ENCODE measurements at regions not wholly inside any gene's neighbourhood (a gene's known extent, or its start where the extent isn't known, plus 50 kb on each side); places are given as distances from the start of the nearest gene placed in this dataset.
"Not testable (repeated sequence)": the region's sequence is repeated elsewhere in the genome, so short reads cannot be mapped to it uniquely, and the experiment has no call there.

DNA sequence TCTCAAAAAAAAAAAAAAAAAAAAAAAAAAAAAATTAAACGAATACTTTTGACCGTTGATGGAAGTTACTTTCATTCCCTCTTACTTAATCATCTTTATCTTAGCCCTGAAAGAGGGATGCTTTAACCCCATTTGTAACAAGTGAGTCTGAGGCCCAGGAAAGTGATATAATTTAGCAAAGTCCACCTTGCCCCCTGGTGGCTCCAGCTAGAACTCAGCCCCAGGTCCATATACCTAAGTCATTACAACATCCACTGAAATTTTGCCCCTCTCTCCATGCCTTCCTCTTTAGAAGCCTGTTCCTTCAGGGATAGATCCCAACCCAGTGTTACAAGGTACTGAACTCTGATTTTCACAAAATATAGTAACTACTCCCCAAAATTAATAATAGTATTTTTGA is 116.3 kb upstream of the KRTAP5-11 start:
- H3K27ac ChIP-seq (ENCODE audit: low read depth in 2 of 2, low read length in 1 of 2); H3K9me3 ChIP-seq (ENCODE audit: control insufficient read depth in 2 of 2, insufficient read depth in 1 of 2, low read depth in 1 of 2, low read length in 1 of 2); H3K4me1 ChIP-seq (ENCODE audit: control insufficient read depth in 2 of 2, insufficient read depth in 2 of 2, low read length in 1 of 2); H3K36me3 ChIP-seq (ENCODE audit: control insufficient read depth in 2 of 2, insufficient read depth in 2 of 2, low read length in 1 of 2); H3K27me3 ChIP-seq (ENCODE audit: control insufficient read depth in 1 of 2, insufficient read depth in 2 of 2, low read length in 2 of 2); H3K4me3 ChIP-seq (ENCODE audit: low read depth in 1 of 2, low read length in 2 of 2): not testable (repeated sequence)
- WGBS, 2 donors = 80 to 92% methylated on average over 1 to 2 of the region's 2 CpGs

DNA sequence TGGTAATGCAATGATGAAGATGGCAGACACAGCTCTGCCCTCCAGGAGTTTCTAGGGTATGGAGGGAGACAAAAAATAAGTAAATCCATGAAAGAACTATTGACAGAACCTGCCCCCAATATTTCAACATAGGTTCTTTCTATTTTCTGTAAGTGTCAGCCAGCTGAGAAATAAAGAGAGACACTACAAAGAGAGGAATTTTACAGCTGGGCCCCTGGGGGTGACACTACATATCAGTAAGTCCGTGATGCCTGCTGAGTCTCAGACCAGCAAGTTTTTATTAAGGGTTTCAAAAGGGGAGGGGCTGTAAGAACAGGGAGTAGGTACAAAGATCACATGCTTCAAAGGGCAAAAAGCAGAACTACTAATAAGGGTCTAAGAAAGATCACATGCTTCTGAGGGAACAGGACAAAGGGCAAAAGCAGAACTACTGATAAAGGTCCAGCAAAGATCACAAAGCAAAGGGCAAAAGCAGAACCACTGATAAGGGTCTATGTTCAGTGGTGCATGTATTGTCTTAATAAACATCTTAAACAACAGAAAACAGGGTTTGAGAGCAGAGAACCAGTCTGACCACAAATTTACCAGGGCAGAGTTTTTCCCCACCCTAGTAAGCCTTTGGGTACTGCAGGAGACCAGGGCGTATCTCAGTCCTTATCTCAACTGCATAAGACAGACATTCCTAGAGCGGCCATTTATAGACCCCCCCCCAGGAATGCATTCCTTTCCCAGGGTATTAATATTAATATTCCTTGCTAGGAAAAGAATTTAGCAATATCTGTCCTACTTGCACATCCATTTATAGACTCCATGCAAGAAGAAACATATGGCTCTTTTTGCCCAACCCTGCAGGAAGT is 119.0 kb upstream of the KRTAP5-11 start:
- WGBS, 2 donors = 49 to 70% methylated on average over 3 of the region's 3 CpGs
- H3K27me3 ChIP-seq (ENCODE audit: control insufficient read depth in 1 of 2, insufficient read depth in 2 of 2, low read length in 2 of 2); H3K27ac ChIP-seq (ENCODE audit: low read depth in 2 of 2, low read length in 1 of 2); H3K36me3 ChIP-seq (ENCODE audit: control insufficient read depth in 2 of 2, insufficient read depth in 2 of 2, low read length in 1 of 2); H3K4me1 ChIP-seq (ENCODE audit: control insufficient read depth in 2 of 2, insufficient read depth in 2 of 2, low read length in 1 of 2); H3K9me3 ChIP-seq (ENCODE audit: control insufficient read depth in 2 of 2, insufficient read depth in 1 of 2, low read depth in 1 of 2, low read length in 1 of 2); H3K4me3 ChIP-seq (ENCODE audit: low read depth in 1 of 2, low read length in 2 of 2): not testable (repeated sequence)

DNA sequence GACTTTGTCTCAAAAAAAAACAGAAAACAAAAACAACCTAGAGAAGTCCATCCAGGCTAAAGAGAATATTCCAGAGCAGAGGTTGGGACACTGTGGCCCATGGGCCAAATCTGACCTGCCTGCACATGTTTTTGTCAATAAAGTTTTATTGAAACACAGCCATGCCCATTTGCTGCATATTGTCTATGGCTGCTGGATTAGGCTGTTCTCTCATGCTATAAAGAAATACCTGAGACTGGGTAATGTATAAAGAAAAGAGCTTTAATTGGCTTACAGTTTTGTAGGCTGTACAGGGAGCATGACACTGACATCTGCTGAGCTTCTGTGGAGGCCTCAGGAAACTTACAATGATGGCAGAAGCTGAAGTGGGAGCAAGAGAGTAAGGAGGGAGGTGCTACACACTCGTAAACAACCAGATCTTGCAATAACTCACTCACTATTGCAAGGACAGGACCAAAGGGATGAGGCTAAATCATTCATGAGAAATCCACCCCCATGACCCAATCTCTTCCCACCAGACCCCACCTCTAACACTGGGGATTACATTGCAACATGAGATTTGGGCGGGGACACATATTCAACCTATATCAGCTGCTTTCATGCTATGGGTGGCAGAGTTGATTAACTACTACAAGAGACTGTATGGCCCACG is 122.5 kb upstream of the KRTAP5-11 start:
- H3K36me3 ChIP-seq (ENCODE audit: control insufficient read depth in 2 of 2, insufficient read depth in 2 of 2, low read length in 1 of 2); H3K4me1 ChIP-seq (ENCODE audit: control insufficient read depth in 2 of 2, insufficient read depth in 2 of 2, low read length in 1 of 2); H3K27me3 ChIP-seq (ENCODE audit: control insufficient read depth in 1 of 2, insufficient read depth in 2 of 2, low read length in 2 of 2); H3K9me3 ChIP-seq (ENCODE audit: control insufficient read depth in 2 of 2, insufficient read depth in 1 of 2, low read depth in 1 of 2, low read length in 1 of 2); H3K4me3 ChIP-seq (ENCODE audit: low read depth in 1 of 2, low read length in 2 of 2); H3K27ac ChIP-seq (ENCODE audit: low read depth in 2 of 2, low read length in 1 of 2): not testable (repeated sequence)
- WGBS, 2 donors = 68 to 84% methylated on average over 2 of the region's 3 CpGs

DNA sequence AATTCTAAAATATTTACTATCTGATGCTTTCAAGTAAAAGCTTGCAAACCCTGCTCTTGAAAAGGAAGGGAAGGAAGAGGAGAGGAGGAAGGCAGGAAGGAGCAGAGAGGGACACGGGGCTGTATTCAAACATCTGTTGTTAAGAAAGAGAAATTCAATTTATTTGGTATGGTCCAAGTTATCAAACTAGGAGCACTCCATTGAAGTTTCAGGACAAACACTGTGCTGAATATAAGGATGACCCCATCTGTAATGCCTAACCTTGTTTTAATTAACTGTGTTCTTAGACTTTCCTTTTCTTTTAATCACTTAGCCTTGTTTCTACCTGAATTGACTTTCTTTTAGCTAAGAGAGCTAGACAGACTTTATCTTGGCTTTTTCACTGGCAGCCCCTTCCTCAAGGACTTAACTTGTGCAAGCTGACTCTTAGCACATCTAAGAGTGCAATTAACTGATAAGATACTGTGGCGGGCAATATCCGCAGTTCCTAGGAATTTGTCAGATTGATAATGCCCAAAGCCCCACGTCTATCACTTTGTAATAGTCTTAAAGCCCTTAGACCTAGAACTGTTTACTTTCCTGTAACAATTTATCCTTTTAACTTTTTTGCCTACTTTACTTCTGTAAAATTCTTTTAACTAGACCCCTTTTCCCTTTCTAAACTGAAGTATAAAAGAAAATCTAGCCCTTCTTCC is 123.2 kb upstream of the KRTAP5-11 start:
- H3K27me3 ChIP-seq (ENCODE audit: control insufficient read depth in 1 of 2, insufficient read depth in 2 of 2, low read length in 2 of 2); H3K9me3 ChIP-seq (ENCODE audit: control insufficient read depth in 2 of 2, insufficient read depth in 1 of 2, low read depth in 1 of 2, low read length in 1 of 2); H3K27ac ChIP-seq (ENCODE audit: low read depth in 2 of 2, low read length in 1 of 2); H3K36me3 ChIP-seq (ENCODE audit: control insufficient read depth in 2 of 2, insufficient read depth in 2 of 2, low read length in 1 of 2); H3K4me3 ChIP-seq (ENCODE audit: low read depth in 1 of 2, low read length in 2 of 2); H3K4me1 ChIP-seq (ENCODE audit: control insufficient read depth in 2 of 2, insufficient read depth in 2 of 2, low read length in 1 of 2): not testable (repeated sequence)
- WGBS, 2 donors = 54 to 73% methylated on average over 3 to 4 of the region's 4 CpGs

DNA sequence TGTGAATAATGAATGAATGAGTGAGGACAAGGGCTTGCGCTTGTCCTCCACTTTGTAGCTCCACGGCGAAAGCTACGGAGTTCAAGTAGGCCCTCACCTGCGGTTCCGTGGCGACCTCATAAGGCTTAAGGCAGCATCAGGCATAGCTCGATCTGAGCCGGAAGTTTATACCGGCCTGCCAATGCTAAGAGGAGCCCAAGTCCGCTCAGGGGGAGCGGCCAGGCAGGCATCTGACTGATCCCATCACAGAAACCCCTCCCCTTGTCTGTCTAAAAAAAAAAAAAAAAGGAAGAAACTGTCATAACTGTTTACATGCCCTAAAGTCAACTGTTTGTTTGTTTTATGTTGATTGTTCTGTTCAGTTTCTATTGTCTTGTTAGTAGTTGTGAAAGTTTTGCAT is 124.4 kb upstream of the KRTAP5-11 start:
- H3K27me3 ChIP-seq (ENCODE audit: control insufficient read depth in 1 of 2, insufficient read depth in 2 of 2, low read length in 2 of 2); H3K9me3 ChIP-seq (ENCODE audit: control insufficient read depth in 2 of 2, insufficient read depth in 1 of 2, low read depth in 1 of 2, low read length in 1 of 2); H3K4me1 ChIP-seq (ENCODE audit: control insufficient read depth in 2 of 2, insufficient read depth in 2 of 2, low read length in 1 of 2); H3K27ac ChIP-seq (ENCODE audit: low read depth in 2 of 2, low read length in 1 of 2); H3K36me3 ChIP-seq (ENCODE audit: control insufficient read depth in 2 of 2, insufficient read depth in 2 of 2, low read length in 1 of 2); H3K4me3 ChIP-seq (ENCODE audit: low read depth in 1 of 2, low read length in 2 of 2): not testable (repeated sequence)
- WGBS, 2 donors = 86 to 91% methylated on average over 12 of the region's 12 CpGs

DNA sequence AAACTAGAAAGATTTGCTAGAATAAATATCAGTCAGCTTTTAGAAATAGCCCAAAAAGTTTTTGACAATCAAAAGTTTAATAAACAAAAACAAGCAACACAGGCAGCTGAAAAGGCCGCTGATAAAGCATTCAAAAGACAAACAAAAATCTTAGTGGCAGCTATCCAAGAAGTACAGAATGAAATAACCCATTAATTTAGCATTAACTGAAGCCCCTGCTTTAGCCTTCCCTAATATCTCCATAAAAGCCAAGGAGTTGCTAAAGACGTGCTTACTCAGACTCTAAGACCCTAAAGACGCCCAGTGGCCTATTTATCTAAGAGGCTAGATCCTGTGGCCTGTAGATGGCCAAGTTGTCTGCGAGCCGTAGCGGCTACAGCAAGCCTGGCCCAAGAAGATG is 123.5 kb upstream of the DEFB108B start:
- not testable (repeated sequence) for H3K9me3 ChIP-seq (ENCODE audit: control insufficient read depth in 2 of 2, insufficient read depth in 1 of 2, low read depth in 1 of 2, low read length in 1 of 2); H3K27ac ChIP-seq (ENCODE audit: low read depth in 2 of 2, low read length in 1 of 2); H3K4me1 ChIP-seq (ENCODE audit: control insufficient read depth in 2 of 2, insufficient read depth in 2 of 2, low read length in 1 of 2); H3K36me3 ChIP-seq (ENCODE audit: control insufficient read depth in 2 of 2, insufficient read depth in 2 of 2, low read length in 1 of 2); H3K4me3 ChIP-seq (ENCODE audit: low read depth in 1 of 2, low read length in 2 of 2); H3K27me3 ChIP-seq (ENCODE audit: control insufficient read depth in 1 of 2, insufficient read depth in 2 of 2, low read length in 2 of 2)
- 63 to 74% methylated on average over 6 of the region's 6 CpGs for WGBS, 2 donors

DNA sequence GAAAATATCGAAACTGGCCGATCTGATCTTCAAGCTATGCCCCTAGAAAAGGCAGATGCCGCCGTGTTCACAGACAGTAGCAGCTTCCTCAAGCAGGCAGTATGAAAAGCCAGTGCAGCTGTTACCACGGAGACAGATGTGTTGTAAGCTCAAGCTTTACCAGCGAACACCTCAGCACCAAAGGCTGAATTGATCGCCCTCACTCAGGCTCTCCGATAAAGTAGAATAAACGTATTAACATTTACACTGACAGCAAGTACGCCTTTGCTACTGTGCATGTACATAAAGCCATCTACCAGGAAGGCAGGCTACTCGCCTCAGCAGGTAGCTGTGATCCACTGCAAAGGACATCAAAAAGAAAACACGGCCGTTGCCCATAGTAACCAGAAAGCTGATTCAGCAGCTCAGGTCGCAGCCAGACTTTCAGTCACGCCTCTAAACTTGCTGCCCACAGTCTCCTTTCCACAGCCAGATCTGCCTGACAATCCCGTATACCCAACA is 122.8 kb upstream of the DEFB108B start:
- H3K4me3 ChIP-seq (ENCODE audit: low read depth in 1 of 2, low read length in 2 of 2); H3K9me3 ChIP-seq (ENCODE audit: control insufficient read depth in 2 of 2, insufficient read depth in 1 of 2, low read depth in 1 of 2, low read length in 1 of 2); H3K27ac ChIP-seq (ENCODE audit: low read depth in 2 of 2, low read length in 1 of 2); H3K4me1 ChIP-seq (ENCODE audit: control insufficient read depth in 2 of 2, insufficient read depth in 2 of 2, low read length in 1 of 2); H3K36me3 ChIP-seq (ENCODE audit: control insufficient read depth in 2 of 2, insufficient read depth in 2 of 2, low read length in 1 of 2); H3K27me3 ChIP-seq (ENCODE audit: control insufficient read depth in 1 of 2, insufficient read depth in 2 of 2, low read length in 2 of 2): not testable (repeated sequence)
- WGBS, 2 donors = 19 to 20% methylated on average over 16 of the region's 16 CpGs

DNA sequence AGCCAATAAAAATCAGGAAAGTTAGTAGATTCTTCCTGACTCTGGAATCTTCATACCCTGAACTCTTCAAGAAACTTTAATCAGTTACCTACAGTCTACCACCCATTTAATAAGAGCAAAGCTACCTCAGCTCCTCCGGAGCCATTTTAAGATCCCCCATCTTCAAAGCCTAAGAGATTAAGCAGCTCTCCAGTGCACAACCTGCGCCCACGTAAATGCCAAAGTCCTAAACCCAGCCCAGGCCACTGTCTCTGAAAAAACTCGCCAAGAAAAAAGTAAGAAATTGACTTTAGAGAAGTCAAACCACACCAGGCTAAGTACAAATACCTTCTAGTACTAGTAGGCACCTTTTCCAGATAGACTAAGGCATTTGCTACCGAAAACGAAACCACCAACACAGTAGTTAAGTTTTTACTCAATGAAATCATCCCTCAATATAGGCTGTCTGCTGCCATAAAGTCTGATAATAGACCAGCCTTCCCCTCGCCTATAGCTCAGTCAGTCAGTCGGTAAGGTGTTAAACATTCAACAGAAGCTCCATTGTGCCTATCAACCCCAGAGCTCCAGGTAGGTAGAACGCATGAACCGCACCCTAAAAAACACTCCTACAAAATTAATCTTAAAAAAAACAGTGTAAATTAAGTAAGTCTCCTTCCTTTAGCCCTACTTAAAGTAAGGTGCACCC is 122.2 kb upstream of the DEFB108B start:
- H3K36me3 ChIP-seq (ENCODE audit: control insufficient read depth in 2 of 2, insufficient read depth in 2 of 2, low read length in 1 of 2); H3K4me1 ChIP-seq (ENCODE audit: control insufficient read depth in 2 of 2, insufficient read depth in 2 of 2, low read length in 1 of 2); H3K27ac ChIP-seq (ENCODE audit: low read depth in 2 of 2, low read length in 1 of 2); H3K27me3 ChIP-seq (ENCODE audit: control insufficient read depth in 1 of 2, insufficient read depth in 2 of 2, low read length in 2 of 2); H3K4me3 ChIP-seq (ENCODE audit: low read depth in 1 of 2, low read length in 2 of 2); H3K9me3 ChIP-seq (ENCODE audit: control insufficient read depth in 2 of 2, insufficient read depth in 1 of 2, low read depth in 1 of 2, low read length in 1 of 2): not testable (repeated sequence)
- 56 to 64% methylated on average over 10 of the region's 10 CpGs for WGBS, 2 donors

DNA sequence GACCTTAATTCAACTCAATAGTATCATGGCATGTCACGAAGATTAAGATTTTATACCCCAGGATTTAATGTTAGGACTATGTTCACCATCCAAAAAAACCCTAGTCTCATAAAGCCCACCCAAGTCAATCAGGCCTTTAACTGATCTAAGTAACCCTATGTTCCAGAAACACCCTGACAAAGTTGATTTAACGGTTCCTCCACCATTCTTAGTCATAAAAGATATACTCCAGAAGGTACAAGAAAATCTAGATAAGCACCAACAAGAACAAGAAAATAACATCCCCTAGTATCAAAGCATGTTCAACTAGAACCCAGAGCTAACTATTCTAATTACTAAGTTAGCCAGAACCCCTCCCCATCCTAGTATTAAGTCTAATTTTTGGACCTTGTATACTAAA is 120.7 kb upstream of the DEFB108B start:
- H3K27me3 ChIP-seq (ENCODE audit: control insufficient read depth in 1 of 2, insufficient read depth in 2 of 2, low read length in 2 of 2); H3K4me1 ChIP-seq (ENCODE audit: control insufficient read depth in 2 of 2, insufficient read depth in 2 of 2, low read length in 1 of 2); H3K36me3 ChIP-seq (ENCODE audit: control insufficient read depth in 2 of 2, insufficient read depth in 2 of 2, low read length in 1 of 2); H3K9me3 ChIP-seq (ENCODE audit: control insufficient read depth in 2 of 2, insufficient read depth in 1 of 2, low read depth in 1 of 2, low read length in 1 of 2); H3K4me3 ChIP-seq (ENCODE audit: low read depth in 1 of 2, low read length in 2 of 2); H3K27ac ChIP-seq (ENCODE audit: low read depth in 2 of 2, low read length in 1 of 2): not testable (repeated sequence)
- 81 to 91% methylated on average over 2 of the region's 2 CpGs for WGBS, 2 donors

Measured in esophagus (tissue), 2 donors.